ENCODE measurements at regions not wholly inside any gene's neighbourhood (a gene's known extent, or its start where the extent isn't known, plus 50 kb on each side); places are given as distances from the start of the nearest gene placed in this dataset.

- TF ChIP-seq ZFP69B (tag by site-specific recombination; IDR thresholded peaks at IDR 0.05) (no peak), ZNF292 (tag by site-specific recombination; IDR thresholded peaks at IDR 0.05; ENCODE audit: borderline replicate concordance, low read depth) (no peak), ZNF785 (tag by site-specific recombination; IDR thresholded peaks at IDR 0.05) (no peak), HIC1 (tag by site-specific recombination; IDR thresholded peaks at IDR 0.05) (no peak), REST (tag by site-specific recombination; IDR thresholded peaks at IDR 0.05) (no peak), ZNF639 (tag by site-specific recombination; IDR thresholded peaks at IDR 0.05) (no peak), PBX3 (CRISPR knock-in tag; IDR thresholded peaks at IDR 0.05) (no peak), ZBTB7A (tag by site-specific recombination; IDR thresholded peaks at IDR 0.05; ENCODE audit: low read depth) (no peak), GLIS2 (tag by site-specific recombination; IDR thresholded peaks at IDR 0.05) (no peak), ZNF585B (tag by site-specific recombination; IDR thresholded peaks at IDR 0.05) (no peak), KLF8 (tag by site-specific recombination; IDR thresholded peaks at IDR 0.05) (no peak), YY1 (tag by site-specific recombination; IDR thresholded peaks at IDR 0.05) (no peak)
- TF ChIP-seq, protein P1, sequence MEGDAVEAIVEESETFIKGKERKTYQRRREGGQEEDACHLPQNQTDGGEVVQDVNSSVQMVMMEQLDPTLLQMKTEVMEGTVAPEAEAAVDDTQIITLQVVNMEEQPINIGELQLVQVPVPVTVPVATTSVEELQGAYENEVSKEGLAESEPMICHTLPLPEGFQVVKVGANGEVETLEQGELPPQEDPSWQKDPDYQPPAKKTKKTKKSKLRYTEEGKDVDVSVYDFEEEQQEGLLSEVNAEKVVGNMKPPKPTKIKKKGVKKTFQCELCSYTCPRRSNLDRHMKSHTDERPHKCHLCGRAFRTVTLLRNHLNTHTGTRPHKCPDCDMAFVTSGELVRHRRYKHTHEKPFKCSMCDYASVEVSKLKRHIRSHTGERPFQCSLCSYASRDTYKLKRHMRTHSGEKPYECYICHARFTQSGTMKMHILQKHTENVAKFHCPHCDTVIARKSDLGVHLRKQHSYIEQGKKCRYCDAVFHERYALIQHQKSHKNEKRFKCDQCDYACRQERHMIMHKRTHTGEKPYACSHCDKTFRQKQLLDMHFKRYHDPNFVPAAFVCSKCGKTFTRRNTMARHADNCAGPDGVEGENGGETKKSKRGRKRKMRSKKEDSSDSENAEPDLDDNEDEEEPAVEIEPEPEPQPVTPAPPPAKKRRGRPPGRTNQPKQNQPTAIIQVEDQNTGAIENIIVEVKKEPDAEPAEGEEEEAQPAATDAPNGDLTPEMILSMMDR (tag by site-specific recombination; IDR thresholded peaks at IDR 0.05) = no peak
Measured at GRCh38 chr9:89664896-89665329, 60.1 kb downstream of the GADD45G start.
